ENCODE measurements at regions not wholly inside any gene's neighbourhood (a gene's known extent, or its start where the extent isn't known, plus 50 kb on each side); places are given as distances from the start of the nearest gene placed in this dataset.

- no peak for DNase-seq
- no peak for ATAC-seq
- no peaks in the 10 kb centered on the region for H3K36me3 ChIP-seq
- no peak for TF ChIP-seq CTCF (IDR thresholded peaks at IDR 0.05)
- H3K27ac ChIP-seq, result no peak overlapping the region
- H3K4me3 ChIP-seq, result no peak overlapping the region
- no peak for FAIRE-seq
- no peaks in the 10 kb centered on the region for H3K4me1 ChIP-seq
- 74 to 82% methylated on average over 3 of the region's 3 CpGs for WGBS, 2 donors
- H3K9me3 ChIP-seq, result no peaks in the 10 kb centered on the region
- H3K27me3 ChIP-seq, result no peaks in the 10 kb centered on the region
- intact Hi-C loops (cut with DNase I), result no loop called here
Observed at GRCh38 chr15:81914333-81914732, 131.5 kb downstream of the MEX3B start.

- intact Hi-C loops (cut with DNase I), result no loop called here
Observed at GRCh38 chr15:81911022-81911971, 134.5 kb downstream of the MEX3B start.

GRCh38 chr15:81910355-81911021, 135.3 kb downstream of the MEX3B start:
- Histone ChIP-seq H3K27me3 (no peaks in the 10 kb centered on the region), H3K27ac (no peak overlapping the region), H3K4me1 (no peaks in the 10 kb centered on the region), H3K36me3 (no peaks in the 10 kb centered on the region), H3K9me3 (no peaks in the 10 kb centered on the region), H3K4me3 (no peak overlapping the region)
- no peak for TF ChIP-seq CTCF (IDR thresholded peaks at IDR 0.05)
- WGBS, 2 donors, result 73 to 76% methylated on average over 7 of the region's 7 CpGs
- DNase-seq (no peak), FAIRE-seq (no peak), ATAC-seq (no peak)
- intact Hi-C loops (cut with DNase I), result no loop called here

More at GRCh38 chr15:81911022-81911971, 134.5 kb downstream of the MEX3B start:
- H3K9me3 ChIP-seq, result no peaks in the 10 kb centered on the region
- no peak for FAIRE-seq
- no peak for DNase-seq
- H3K4me1 ChIP-seq, result no peaks in the 10 kb centered on the region
- no peak for TF ChIP-seq CTCF (IDR thresholded peaks at IDR 0.05)
- H3K27me3 ChIP-seq, result no peaks in the 10 kb centered on the region
- WGBS, 2 donors, result 62 to 67% methylated on average over 8 of the region's 8 CpGs
- H3K36me3 ChIP-seq, result no peaks in the 10 kb centered on the region
- H3K27ac ChIP-seq, result no peak overlapping the region
- no peak overlapping the region for H3K4me3 ChIP-seq
- ATAC-seq, result no peak

- H3K9me3 ChIP-seq, result no peaks in the 10 kb centered on the region
- no peaks in the 10 kb centered on the region for H3K36me3 ChIP-seq
- intact Hi-C loops (cut with DNase I), result no loop called here
- DNase-seq, result no peak
- H3K4me1 ChIP-seq, result no peaks in the 10 kb centered on the region
- no peak for FAIRE-seq
- TF ChIP-seq CTCF (IDR thresholded peaks at IDR 0.05), result no peak
- no peaks in the 10 kb centered on the region for H3K27me3 ChIP-seq
- 81 to 83% methylated on average over 2 of the region's 2 CpGs for WGBS, 2 donors
- no peak overlapping the region for H3K27ac ChIP-seq
- no peak for ATAC-seq
- no peak overlapping the region for H3K4me3 ChIP-seq
Observed at GRCh38 chr15:81909011-81909358, 136.8 kb downstream of the MEX3B start.

- ATAC-seq (no peak), DNase-seq (no peak), FAIRE-seq (no peak)
- intact Hi-C loops (cut with DNase I), result no loop called here
- H3K27me3 ChIP-seq, result no peaks in the 10 kb centered on the region
- H3K4me1 ChIP-seq, result no peaks in the 10 kb centered on the region
- no peaks in the 10 kb centered on the region for H3K9me3 ChIP-seq
- 23% methylated on average over 2 of the region's 2 CpGs for WGBS, 2 donors
- no peak overlapping the region for H3K27ac ChIP-seq
- H3K36me3 ChIP-seq, result no peaks in the 10 kb centered on the region
- H3K4me3 ChIP-seq, result no peak overlapping the region
- TF ChIP-seq CTCF (IDR thresholded peaks at IDR 0.05), result no peak
Observed at GRCh38 chr15:81908111-81908510, 137.7 kb downstream of the MEX3B start.
